ENCODE measurements at regions not wholly inside any gene's neighbourhood (a gene's known extent, or its start where the extent isn't known, plus 50 kb on each side); places are given as distances from the start of the nearest gene placed in this dataset.

- TF ChIP-seq CTCF (IDR thresholded peaks at IDR 0.05) = no peak
- no peak for TF ChIP-seq POLR2A (IDR thresholded peaks at IDR 0.05)
These were observed 58.5 kb upstream of the IGFBP3 start for GRCh38 chr7:45979275-45980180.
